ENCODE measurements at regions not wholly inside any gene's neighbourhood (a gene's known extent, or its start where the extent isn't known, plus 50 kb on each side); places are given as distances from the start of the nearest gene placed in this dataset.

DNA sequence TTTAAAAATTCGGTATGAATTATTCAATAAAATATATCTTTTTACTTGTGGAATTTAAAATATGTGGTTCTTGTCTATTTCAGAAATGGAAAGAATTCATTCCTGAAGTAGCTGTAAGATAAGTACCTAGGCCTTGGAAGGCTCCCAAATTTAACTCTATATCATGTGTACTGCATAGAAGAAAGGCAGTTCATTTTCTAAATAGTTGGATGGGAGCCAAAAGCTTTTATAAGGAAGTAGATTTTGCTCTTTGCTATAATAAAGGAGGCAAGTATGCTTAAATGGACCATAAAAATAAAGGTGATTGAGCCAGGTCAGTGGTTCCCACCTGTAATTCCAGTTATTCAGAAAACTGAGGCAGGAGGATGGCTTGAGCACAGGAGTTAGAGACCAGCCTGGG is 187.5 kb downstream of the ATXN7L3B start:
- Histone ChIP-seq H3K27me3 (ENCODE audit: control insufficient read depth in 1 of 2, insufficient read depth in 2 of 2, low read length in 2 of 2) (no peaks in the 10 kb centered on the region), H3K4me1 (ENCODE audit: insufficient read depth, low read length) (no peaks in the 10 kb centered on the region), H3K4me3 (ENCODE audit: low read length) (no peak overlapping the region), H3K36me3 (ENCODE audit: insufficient read depth, low read length) (no peaks in the 10 kb centered on the region), H3K27ac (ENCODE audit: low read depth in 1 of 2, low read length in 2 of 2) (no peak overlapping the region), H3K9me3 (ENCODE audit: control insufficient read depth in 1 of 2, insufficient read depth in 1 of 2, low read length in 2 of 2) (no peaks in the 10 kb centered on the region)
- no peak overlapping the region for H3K27ac Mint-ChIP-seq
- no peak overlapping the region for H3K4me3 Mint-ChIP-seq
- TF ChIP-seq, protein P1, sequence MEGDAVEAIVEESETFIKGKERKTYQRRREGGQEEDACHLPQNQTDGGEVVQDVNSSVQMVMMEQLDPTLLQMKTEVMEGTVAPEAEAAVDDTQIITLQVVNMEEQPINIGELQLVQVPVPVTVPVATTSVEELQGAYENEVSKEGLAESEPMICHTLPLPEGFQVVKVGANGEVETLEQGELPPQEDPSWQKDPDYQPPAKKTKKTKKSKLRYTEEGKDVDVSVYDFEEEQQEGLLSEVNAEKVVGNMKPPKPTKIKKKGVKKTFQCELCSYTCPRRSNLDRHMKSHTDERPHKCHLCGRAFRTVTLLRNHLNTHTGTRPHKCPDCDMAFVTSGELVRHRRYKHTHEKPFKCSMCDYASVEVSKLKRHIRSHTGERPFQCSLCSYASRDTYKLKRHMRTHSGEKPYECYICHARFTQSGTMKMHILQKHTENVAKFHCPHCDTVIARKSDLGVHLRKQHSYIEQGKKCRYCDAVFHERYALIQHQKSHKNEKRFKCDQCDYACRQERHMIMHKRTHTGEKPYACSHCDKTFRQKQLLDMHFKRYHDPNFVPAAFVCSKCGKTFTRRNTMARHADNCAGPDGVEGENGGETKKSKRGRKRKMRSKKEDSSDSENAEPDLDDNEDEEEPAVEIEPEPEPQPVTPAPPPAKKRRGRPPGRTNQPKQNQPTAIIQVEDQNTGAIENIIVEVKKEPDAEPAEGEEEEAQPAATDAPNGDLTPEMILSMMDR (IDR thresholded peaks at IDR 0.05) = no peak
- H3K36me3 Mint-ChIP-seq (ENCODE audit: low read depth) = no peaks in the 10 kb centered on the region
- DNase-seq = no peak
- intact Hi-C loops (cut with DNase I, micrococcal nuclease) = no loop called here
- CTCF ChIA-PET = no interaction called here
- H3K27me3 Mint-ChIP-seq = no peaks in the 10 kb centered on the region
- ATAC-seq (ENCODE audit: poor library complexity) = no peak
- H3K4me1 Mint-ChIP-seq (ENCODE audit: low read depth) = no peaks in the 10 kb centered on the region
- H3K9me3 Mint-ChIP-seq = no peaks in the 10 kb centered on the region
- POLR2A ChIA-PET = no interaction called here

DNA sequence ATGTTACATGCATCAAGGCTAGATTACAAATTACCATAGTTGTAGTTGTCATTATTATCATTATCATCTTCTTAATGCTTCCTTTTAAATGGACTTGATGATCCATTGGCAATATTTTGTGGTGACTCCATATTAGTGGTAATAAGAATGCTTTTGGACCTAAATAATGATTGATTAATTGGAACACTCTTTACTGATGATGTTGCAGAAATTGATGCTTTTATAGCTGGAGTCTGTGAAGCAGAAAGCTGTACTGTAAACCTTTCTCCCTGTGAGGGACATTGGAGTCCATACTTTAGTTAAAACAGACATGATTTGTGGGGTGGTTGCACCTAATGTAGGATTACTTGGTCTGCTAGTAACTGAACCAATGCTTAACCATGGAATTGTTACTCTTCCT is 190.4 kb downstream of the ATXN7L3B start:
- Mint-ChIP-seq H3K27me3 (no peaks in the 10 kb centered on the region), H3K36me3 (ENCODE audit: low read depth) (no peaks in the 10 kb centered on the region), H3K4me1 (ENCODE audit: low read depth) (no peaks in the 10 kb centered on the region), H3K9me3 (no peaks in the 10 kb centered on the region), H3K27ac (no peak overlapping the region), H3K4me3 (no peak overlapping the region)
- Histone ChIP-seq H3K4me1 (ENCODE audit: insufficient read depth, low read length) (no peaks in the 10 kb centered on the region), H3K27me3 (ENCODE audit: control insufficient read depth in 1 of 2, insufficient read depth in 2 of 2, low read length in 2 of 2) (no peaks in the 10 kb centered on the region), H3K4me3 (ENCODE audit: low read length) (no peak overlapping the region), H3K27ac (ENCODE audit: low read depth in 1 of 2, low read length in 2 of 2) (no peak overlapping the region), H3K36me3 (ENCODE audit: insufficient read depth, low read length) (no peaks in the 10 kb centered on the region), H3K9me3 (ENCODE audit: control insufficient read depth in 1 of 2, insufficient read depth in 1 of 2, low read length in 2 of 2) (no peaks in the 10 kb centered on the region)
- intact Hi-C loops (cut with DNase I, micrococcal nuclease) = no loop called here
- no peak for ATAC-seq (ENCODE audit: poor library complexity)
- ChIA-PET CTCF (no interaction called here), POLR2A (no interaction called here)
- DNase-seq = no peak
- TF ChIP-seq, protein P1 (IDR thresholded peaks at IDR 0.05) = no peak

DNA sequence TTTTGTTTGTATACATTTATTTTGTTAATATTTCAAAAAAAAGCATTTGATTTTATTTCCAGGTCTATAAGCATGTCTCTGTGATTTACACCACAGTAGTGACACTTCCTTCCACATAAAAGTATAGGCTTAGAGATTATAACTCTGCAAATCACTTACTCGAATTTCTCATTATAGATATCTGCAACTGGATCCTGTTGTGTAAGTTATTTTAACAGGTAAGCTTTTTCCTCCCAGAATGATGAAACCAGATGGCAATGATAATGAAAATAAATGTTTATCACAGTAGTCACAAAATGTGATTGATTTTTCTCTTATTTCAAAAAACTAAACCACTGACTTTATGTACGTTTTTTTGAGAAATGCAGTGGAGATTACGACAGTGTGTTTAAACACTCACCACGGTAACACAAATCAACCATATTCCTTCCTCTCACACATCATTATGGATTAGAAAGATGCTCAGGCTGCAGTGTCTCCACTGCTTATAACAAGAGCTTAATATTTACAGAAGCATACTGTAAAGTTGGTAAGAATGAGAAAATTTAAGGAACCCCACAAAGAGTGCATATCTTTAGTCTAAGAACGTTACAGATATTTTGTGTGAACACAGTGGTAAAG is 194.6 kb downstream of the ATXN7L3B start:
- H3K27ac Mint-ChIP-seq = no peak overlapping the region
- Histone ChIP-seq H3K36me3 (ENCODE audit: insufficient read depth, low read length) (no peaks in the 10 kb centered on the region), H3K27ac (ENCODE audit: low read depth in 1 of 2, low read length in 2 of 2) (no peak overlapping the region), H3K4me1 (ENCODE audit: insufficient read depth, low read length) (no peaks in the 10 kb centered on the region), H3K4me3 (ENCODE audit: low read length) (no peak overlapping the region), H3K9me3 (ENCODE audit: control insufficient read depth in 1 of 2, insufficient read depth in 1 of 2, low read length in 2 of 2) (no peaks in the 10 kb centered on the region), H3K27me3 (ENCODE audit: control insufficient read depth in 1 of 2, insufficient read depth in 2 of 2, low read length in 2 of 2) (no peaks in the 10 kb centered on the region)
- intact Hi-C loops (cut with DNase I, micrococcal nuclease) = no loop called here
- no peaks in the 10 kb centered on the region for H3K36me3 Mint-ChIP-seq (ENCODE audit: low read depth)
- ChIA-PET CTCF (no interaction called here), POLR2A (no interaction called here)
- H3K4me1 Mint-ChIP-seq (ENCODE audit: low read depth) = no peaks in the 10 kb centered on the region
- ATAC-seq (ENCODE audit: poor library complexity) = no peak
- H3K9me3 Mint-ChIP-seq = no peaks in the 10 kb centered on the region
- no peak overlapping the region for H3K4me3 Mint-ChIP-seq
- TF ChIP-seq, protein P1 (IDR thresholded peaks at IDR 0.05) = no peak
- no peaks in the 10 kb centered on the region for H3K27me3 Mint-ChIP-seq
- no peak for DNase-seq
